ENCODE measurements at regions not wholly inside any gene's neighbourhood (a gene's known extent, or its start where the extent isn't known, plus 50 kb on each side); places are given as distances from the start of the nearest gene placed in this dataset.

- DNase-seq (ENCODE audit: low spot score) = no peak
Observed at GRCh38 chr2:189370719-189371118, 70.6 kb upstream of the WDR75 start.

- no peak for DNase-seq (ENCODE audit: low spot score)
Observed at GRCh38 chr2:189372688-189373257, 68.5 kb upstream of the WDR75 start.

- no peak for DNase-seq (ENCODE audit: low spot score)
Observed at GRCh38 chr2:189374481-189374880, 66.8 kb upstream of the WDR75 start.

GRCh38 chr2:189375842-189376241, 65.4 kb upstream of the WDR75 start:
- no peak for DNase-seq (ENCODE audit: low spot score)

GRCh38 chr2:189379287-189379630, 62.0 kb upstream of the WDR75 start:
- DNase-seq (ENCODE audit: low spot score) = no peak

GRCh38 chr2:189379731-189380261, 61.5 kb upstream of the WDR75 start:
- no peak for DNase-seq (ENCODE audit: low spot score)

GRCh38 chr2:189382668-189383067, 58.6 kb upstream of the WDR75 start:
- DNase-seq (ENCODE audit: low spot score) = no peak

GRCh38 chr2:189386741-189387140, 54.5 kb upstream of the WDR75 start:
- no peak for DNase-seq (ENCODE audit: low spot score)

- no peak for DNase-seq (ENCODE audit: low spot score)
Observed at GRCh38 chr2:189391201-189391600, 50.1 kb upstream of the WDR75 start.

Data from CD4-positive, alpha-beta T cell treated with Interleukin-2 at 100 ng/mL for 4 hours (primary cell).